22Rv1 (cell line): ENCODE measurements at regions not wholly inside any gene's neighbourhood (a gene's known extent, or its start where the extent isn't known, plus 50 kb on each side); places are given as distances from the start of the nearest gene placed in this dataset.

Experiments used
- ZFX ChIP-seq: fragments of 450-650 bp; IDR thresholded peaks from 2 replicates; pipeline ENCODE4 v1.6.1; 2017; ENCODE audit warnings: antibody characterized with exemption, borderline replicate concordance
- TF ChIP-seq, protein P1 (sequence below): fragments of 450-650 bp; IDR thresholded peaks from 2 replicates; pipeline ENCODE4 v1.5.1; 2017; ENCODE audit warnings: mild to moderate bottlenecking

DNA sequence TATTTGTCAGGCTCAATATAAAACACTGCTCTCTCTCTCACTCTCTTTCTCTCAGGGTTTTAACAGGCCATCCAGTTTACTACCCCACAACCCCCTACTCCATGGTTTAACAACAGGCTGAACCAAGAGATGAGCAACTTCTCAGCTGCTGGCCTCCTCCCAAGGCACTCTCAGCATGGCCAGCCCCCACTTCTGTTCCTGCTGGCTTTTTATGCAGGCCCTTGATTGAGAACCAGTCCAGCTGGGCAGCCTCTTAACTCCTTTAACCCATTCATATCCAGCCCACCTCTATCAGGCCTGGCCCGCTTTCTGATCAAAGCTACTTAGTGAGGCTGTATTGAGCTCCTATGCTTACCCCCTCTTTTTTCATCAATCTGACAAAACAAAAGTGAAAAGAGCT, 346.8 kb upstream of the POU3F2 start:
- TF ChIP-seq, protein P1, sequence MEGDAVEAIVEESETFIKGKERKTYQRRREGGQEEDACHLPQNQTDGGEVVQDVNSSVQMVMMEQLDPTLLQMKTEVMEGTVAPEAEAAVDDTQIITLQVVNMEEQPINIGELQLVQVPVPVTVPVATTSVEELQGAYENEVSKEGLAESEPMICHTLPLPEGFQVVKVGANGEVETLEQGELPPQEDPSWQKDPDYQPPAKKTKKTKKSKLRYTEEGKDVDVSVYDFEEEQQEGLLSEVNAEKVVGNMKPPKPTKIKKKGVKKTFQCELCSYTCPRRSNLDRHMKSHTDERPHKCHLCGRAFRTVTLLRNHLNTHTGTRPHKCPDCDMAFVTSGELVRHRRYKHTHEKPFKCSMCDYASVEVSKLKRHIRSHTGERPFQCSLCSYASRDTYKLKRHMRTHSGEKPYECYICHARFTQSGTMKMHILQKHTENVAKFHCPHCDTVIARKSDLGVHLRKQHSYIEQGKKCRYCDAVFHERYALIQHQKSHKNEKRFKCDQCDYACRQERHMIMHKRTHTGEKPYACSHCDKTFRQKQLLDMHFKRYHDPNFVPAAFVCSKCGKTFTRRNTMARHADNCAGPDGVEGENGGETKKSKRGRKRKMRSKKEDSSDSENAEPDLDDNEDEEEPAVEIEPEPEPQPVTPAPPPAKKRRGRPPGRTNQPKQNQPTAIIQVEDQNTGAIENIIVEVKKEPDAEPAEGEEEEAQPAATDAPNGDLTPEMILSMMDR: no peak
- no peak for TF ChIP-seq ZFX
